T-cell (primary cell): ENCODE measurements at regions not wholly inside any gene's neighbourhood (a gene's known extent, or its start where the extent isn't known, plus 50 kb on each side); places are given as distances from the start of the nearest gene placed in this dataset.

Experiments used
- ATAC-seq, 4 experiments: fragments of 200-7000 bp in 3 of 4; fragments of 150-1000 bp in 1 of 4; cut with Tn5 transposase; replicated peaks in 1 of 4; 1 replicate in 3 of 4; 2 replicates in 1 of 4; pipeline ENCODE4 v1.10.0; 2021; ENCODE audit warnings: moderate library complexity in 3 of 4, mild to moderate bottlenecking in 2 of 4, moderate number of reproducible peaks in 1 of 4
- CTCF ChIA-PET, 2 donors: fragments of 300-600 bp; sonication (Branson Sonifier 250); formaldehyde crosslinking; loops; one replicate each; lab custom pipeline; 2022; ENCODE audit warnings: antibody characterized with exemption in 2 of 2; lab: Charles Lee
- POLR2A ChIA-PET, 2 donors: fragments of 300-600 bp; sonication (Branson Sonifier 250); formaldehyde crosslinking; loops; one replicate each; lab custom pipeline; 2022; ENCODE audit warnings: antibody characterized with exemption in 2 of 2; lab: Charles Lee
- DNase-seq, 35 experiments: peaks; one replicate each; pipeline versions ENCODE4 v3.0.0 to v3.0.0-alpha.2; 2013 to 2023
- H3K27ac ChIP-seq: one replicate; pipeline ENCODE4 v1.5.1; 2013; ENCODE audit warnings: low read length
- H3K27me3 ChIP-seq, 2 experiments: replicated peaks in 1 of 2; 1 replicate in 1 of 2; 2 replicates in 1 of 2; pipeline versions ENCODE4 v1.6.1 to v1.7.0; 2013; ENCODE audit warnings: low read length in 1 of 2, mixed read lengths in 1 of 2; ENCODE audit not compliant: control insufficient read depth in 2 of 2, insufficient read depth in 2 of 2; ENCODE audit errors: extremely low read depth in 1 of 2
- H3K36me3 ChIP-seq, 2 donors: 1 replicate in 1 of 2; 2 replicates in 1 of 2; pipeline versions ENCODE4 v1.6.1 to v1.7.0; 2013; ENCODE audit warnings: low read length in 1 of 2; ENCODE audit not compliant: control insufficient read depth in 2 of 2, insufficient read depth in 1 of 2; ENCODE audit errors: extremely low read depth in 1 of 2
- H3K4me1 ChIP-seq, 2 experiments: 1 replicate in 1 of 2; 2 replicates in 1 of 2; pipeline versions ENCODE4 v1.6.1 to v1.7.0; 2013; ENCODE audit warnings: low read length in 2 of 2, mixed read lengths in 1 of 2; ENCODE audit not compliant: insufficient read depth in 2 of 2, control insufficient read depth in 1 of 2; ENCODE audit errors: extremely low read depth in 1 of 2
- H3K4me3 ChIP-seq, 2 donors: 1 replicate in 1 of 2; 2 replicates in 1 of 2; pipeline versions ENCODE4 v1.5.1 to v1.7.0; 2013; ENCODE audit warnings: mild to moderate bottlenecking in 2 of 2, low read length in 1 of 2, moderate library complexity in 1 of 2; ENCODE audit not compliant: control insufficient read depth in 1 of 2; ENCODE audit errors: extremely low read depth in 1 of 2
- H3K9me3 ChIP-seq: 2 replicates; pipeline ENCODE4 v1.7.0; 2013
- H3K27ac Mint-ChIP-seq, 2 donors: one replicate each; pipeline ENCODE4 v1.8.0; 2020 to 2021; ENCODE audit warnings: mild to moderate bottlenecking in 2 of 2, mixed read lengths in 2 of 2
- H3K27me3 Mint-ChIP-seq, 2 donors: one replicate each; pipeline ENCODE4 v1.8.0; 2021 to 2022; ENCODE audit warnings: mixed read lengths in 2 of 2
- H3K36me3 Mint-ChIP-seq: one replicate; pipeline ENCODE4 v1.8.0; 2021; ENCODE audit warnings: mixed read lengths
- H3K4me1 Mint-ChIP-seq, 3 donors: one replicate each; pipeline ENCODE4 v1.8.0; 2020 to 2022; ENCODE audit warnings: mixed read lengths in 3 of 3, mild to moderate bottlenecking in 1 of 3
- H3K4me3 Mint-ChIP-seq, 3 donors: one replicate each; pipeline ENCODE4 v1.8.0; 2020 to 2022; ENCODE audit warnings: mild to moderate bottlenecking in 3 of 3, mixed read lengths in 3 of 3, moderate library complexity in 3 of 3
- H3K9me3 Mint-ChIP-seq, 3 donors: one replicate each; pipeline ENCODE4 v1.8.0; 2020 to 2022; ENCODE audit warnings: mixed read lengths in 3 of 3
- WGBS: methylation state at CpG from one replicate; pipeline ENCODE4 v1.1.5; 2013; ENCODE audit warnings: missing lambda C conversion rate; ENCODE audit not compliant: insufficient coverage; 5-methylcytosine and 5-hydroxymethylcytosine counted together

DNA sequence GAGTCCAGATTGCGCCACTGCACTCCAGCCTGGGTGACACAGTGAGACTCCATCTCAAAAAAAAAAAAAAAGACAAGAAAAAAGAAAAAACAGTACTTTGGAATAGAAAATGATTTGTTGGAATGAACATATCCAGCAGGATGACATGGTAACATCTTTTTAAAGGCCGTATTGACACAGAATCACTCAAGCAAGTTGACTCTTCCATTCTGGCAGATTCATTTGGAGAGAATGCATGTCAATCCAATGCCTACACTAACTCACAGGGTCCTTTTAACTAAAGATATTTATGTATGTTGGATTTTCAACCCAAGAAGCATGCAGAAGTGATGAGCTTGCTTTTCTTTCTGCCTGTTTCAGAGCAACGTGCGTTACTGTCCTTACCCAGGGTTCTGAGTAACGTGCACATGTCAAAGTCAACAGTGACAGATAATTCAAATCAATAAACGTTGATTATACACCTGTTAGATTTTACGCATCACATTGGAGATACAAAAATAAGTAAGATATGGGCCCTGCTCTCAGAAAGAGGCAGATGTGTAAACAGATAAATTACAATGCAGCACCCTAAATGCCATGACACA lies 77.1 kb upstream of the FNDC3B start:
- CTCF ChIA-PET: no interaction called here
- Mint-ChIP-seq H3K27ac (no peak overlapping the region), H3K4me1 (no peaks in the 10 kb centered on the region), H3K27me3 (peaks cover 4 to 12% of the 10 kb centered on the region in 2 donors), H3K4me3 (no peak overlapping the region), H3K36me3 (no peaks in the 10 kb centered on the region), H3K9me3 (no peaks in the 10 kb centered on the region)
- POLR2A ChIA-PET: no interaction called here
- H3K27ac ChIP-seq: no peak overlapping the region
- no peaks in the 10 kb centered on the region for H3K9me3 ChIP-seq
- no peak overlapping the region for H3K4me3 ChIP-seq
- DNase-seq: no peak
- ATAC-seq: no peak
- no peaks in the 10 kb centered on the region for H3K4me1 ChIP-seq
- H3K36me3 ChIP-seq: no peaks in the 10 kb centered on the region
- H3K27me3 ChIP-seq: peaks cover 0 to 4% of the 10 kb centered on the region in 2 experiments
- WGBS: 92% methylated on average over 5 of the region's 7 CpGs

GRCh38 chr3:171963546-171963945 lies 75.8 kb upstream of the FNDC3B start:
- no CpG with 5 or more reads among the region's 3 CpGs for WGBS
- Histone ChIP-seq H3K27ac (no peak overlapping the region), H3K36me3 (no peaks in the 10 kb centered on the region), H3K9me3 (no peaks in the 10 kb centered on the region), H3K4me1 (no peaks in the 10 kb centered on the region), H3K4me3 (no peak overlapping the region), H3K27me3 (peaks cover 0 to 4% of the 10 kb centered on the region in 2 experiments)
- ChIA-PET POLR2A (no interaction called here), CTCF (no interaction called here)
- no peak for DNase-seq
- Mint-ChIP-seq H3K36me3 (no peaks in the 10 kb centered on the region), H3K4me3 (no peak overlapping the region), H3K9me3 (no peaks in the 10 kb centered on the region), H3K27me3 (peaks cover under 1 to 8% of the 10 kb centered on the region in 2 donors), H3K4me1 (no peaks in the 10 kb centered on the region), H3K27ac (no peak overlapping the region)
- no peak for ATAC-seq

- no peaks in the 10 kb centered on the region for H3K9me3 Mint-ChIP-seq
- no peak overlapping the region for H3K4me3 Mint-ChIP-seq
- H3K27me3 ChIP-seq: no peaks in the 10 kb centered on the region
- H3K4me1 Mint-ChIP-seq: no peaks in the 10 kb centered on the region
- H3K4me1 ChIP-seq: no peaks in the 10 kb centered on the region
- no peak for DNase-seq
- no peaks in the 10 kb centered on the region for H3K9me3 ChIP-seq
- no peaks in the 10 kb centered on the region for H3K36me3 Mint-ChIP-seq
- POLR2A ChIA-PET: no interaction called here
- no peaks in the 10 kb centered on the region for H3K36me3 ChIP-seq
- peaks cover 0 to 8% of the 10 kb centered on the region in 2 donors for H3K27me3 Mint-ChIP-seq
- H3K27ac Mint-ChIP-seq: no peak overlapping the region
- 67% methylated on average over 1 of the region's 6 CpGs for WGBS
- no peak for ATAC-seq
- CTCF ChIA-PET: no interaction called here
- H3K4me3 ChIP-seq: no peak overlapping the region
- no peak overlapping the region for H3K27ac ChIP-seq
Observed at GRCh38 chr3:171965067-171965712, 74.2 kb upstream of the FNDC3B start.

DNA sequence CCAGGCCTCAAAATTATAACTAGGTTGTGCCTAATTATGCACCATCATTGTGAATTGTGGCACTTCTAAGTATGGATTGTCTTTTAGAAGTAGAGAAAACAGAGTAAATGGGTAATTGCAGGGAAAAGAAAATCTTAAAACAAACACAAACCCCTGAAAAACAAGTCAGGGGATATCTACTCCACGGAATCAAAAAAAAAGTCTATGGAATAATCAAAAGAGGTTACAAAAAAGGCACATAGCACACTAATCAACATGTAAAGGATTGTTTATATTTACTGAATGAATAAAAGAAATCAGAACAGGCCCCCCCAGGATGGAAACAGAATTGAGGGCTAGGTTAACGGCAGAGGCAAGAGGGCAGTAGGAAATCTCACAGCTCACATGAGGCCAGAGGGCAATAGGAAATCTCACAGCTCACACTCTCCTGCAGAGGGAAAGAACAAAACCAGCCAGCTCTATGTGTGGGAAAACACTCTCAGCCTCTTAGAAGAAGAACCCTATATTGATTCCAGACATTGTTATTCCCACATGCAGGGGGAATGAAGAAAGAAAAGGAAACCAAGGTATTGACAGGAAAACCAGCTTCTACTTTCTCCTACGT lies 72.7 kb upstream of the FNDC3B start:
- Mint-ChIP-seq H3K36me3 (no peaks in the 10 kb centered on the region), H3K27ac (no peak overlapping the region), H3K9me3 (no peaks in the 10 kb centered on the region), H3K4me3 (no peak overlapping the region), H3K27me3 (peaks cover 0 to 3% of the 10 kb centered on the region in 2 donors), H3K4me1 (no peaks in the 10 kb centered on the region)
- no peaks in the 10 kb centered on the region for H3K9me3 ChIP-seq
- no peaks in the 10 kb centered on the region for H3K4me1 ChIP-seq
- DNase-seq: no peak
- ATAC-seq: no peak
- no CpG with 5 or more reads among the region's 3 CpGs for WGBS
- H3K27ac ChIP-seq: no peak overlapping the region
- H3K36me3 ChIP-seq: no peaks in the 10 kb centered on the region
- no peaks in the 10 kb centered on the region for H3K27me3 ChIP-seq
- POLR2A ChIA-PET: no interaction called here
- CTCF ChIA-PET: no interaction called here
- no peak overlapping the region for H3K4me3 ChIP-seq

- 79% methylated on average over 2 of the region's 6 CpGs for WGBS
- H3K9me3 ChIP-seq: no peaks in the 10 kb centered on the region
- Mint-ChIP-seq H3K9me3 (no peaks in the 10 kb centered on the region), H3K27me3 (peaks cover 0 to 3% of the 10 kb centered on the region in 2 donors), H3K4me1 (no peaks in the 10 kb centered on the region), H3K4me3 (no peak overlapping the region), H3K27ac (no peak overlapping the region), H3K36me3 (no peaks in the 10 kb centered on the region)
- POLR2A ChIA-PET: no interaction called here
- H3K27me3 ChIP-seq: no peaks in the 10 kb centered on the region
- DNase-seq (no peak), ATAC-seq (no peak)
- no peaks in the 10 kb centered on the region for H3K4me1 ChIP-seq
- H3K36me3 ChIP-seq: no peaks in the 10 kb centered on the region
- H3K4me3 ChIP-seq: no peak overlapping the region
- CTCF ChIA-PET: interaction anchor here in 1 of 2 donors (0.6 kb wide), 1 partner anchor 1820 kb away, joined by 11 read pairs; no protein-coding TSS in a partner anchor
- H3K27ac ChIP-seq: no peak overlapping the region
Observed at GRCh38 chr3:171967137-171967783, 72.1 kb upstream of the FNDC3B start.

DNA sequence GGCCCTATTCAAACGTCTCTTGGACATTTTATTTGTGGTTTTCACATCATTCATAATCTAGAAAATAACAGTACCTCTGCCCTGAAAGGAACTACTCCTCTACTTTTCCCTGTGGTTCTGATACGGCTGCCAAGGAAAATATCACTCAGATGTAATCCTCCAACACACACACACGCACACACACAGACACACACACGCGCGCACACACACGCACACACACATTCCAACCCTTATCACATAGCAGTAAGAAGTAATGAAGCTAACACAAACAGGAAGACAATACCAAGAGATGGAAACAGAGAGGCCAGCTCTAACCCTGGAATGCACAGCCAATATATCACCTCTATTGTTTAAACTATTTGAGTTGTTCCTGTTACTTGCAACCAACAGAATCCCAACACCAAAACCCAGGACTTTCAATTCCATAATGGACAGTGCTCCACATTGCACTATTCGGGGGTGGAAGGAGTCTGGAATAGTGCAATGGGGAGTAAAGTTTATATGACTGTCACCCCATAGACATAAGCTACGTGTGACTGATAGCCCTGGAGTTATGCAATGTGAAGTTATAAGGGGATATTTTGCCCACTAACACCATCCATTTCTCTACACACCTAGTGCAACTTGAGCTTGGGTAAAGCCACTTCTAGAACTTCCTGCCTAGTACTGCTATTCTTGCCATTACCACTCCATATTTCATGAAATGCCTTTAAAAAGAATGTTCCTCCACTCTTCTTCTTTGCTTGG lies 71.3 kb upstream of the FNDC3B start:
- ATAC-seq: no peak

More for the DNA sequence above, 71.3 kb upstream of the FNDC3B start:
- DNase-seq: no peak
- Histone ChIP-seq H3K9me3 (no peaks in the 10 kb centered on the region), H3K36me3 (no peaks in the 10 kb centered on the region), H3K4me3 (no peak overlapping the region), H3K27me3 (no peaks in the 10 kb centered on the region), H3K4me1 (no peaks in the 10 kb centered on the region), H3K27ac (no peak overlapping the region)
- Mint-ChIP-seq H3K4me3 (no peak overlapping the region), H3K27me3 (no peaks in the 10 kb centered on the region), H3K4me1 (no peaks in the 10 kb centered on the region), H3K9me3 (no peaks in the 10 kb centered on the region), H3K36me3 (no peaks in the 10 kb centered on the region), H3K27ac (no peak overlapping the region)
- ChIA-PET CTCF (interaction anchor here in 1 of 2 donors (0.6 kb wide), 1 partner anchor 1820 kb away, joined by 11 read pairs; no protein-coding TSS in a partner anchor), POLR2A (no interaction called here)
- WGBS: 87% methylated on average over 6 of the region's 9 CpGs
